ENCODE measurements at regions not wholly inside any gene's neighbourhood (a gene's known extent, or its start where the extent isn't known, plus 50 kb on each side); places are given as distances from the start of the nearest gene placed in this dataset.

- no peaks in the 10 kb centered on the region for H3K4me1 ChIP-seq
- intact Hi-C loops (cut with DNase I; ENCODE audit: low total_unique reads), result no loop called here
- TF ChIP-seq POLR2A (IDR thresholded peaks at IDR 0.05) (no peak), CTCF (IDR thresholded peaks at IDR 0.05) (no peak), POLR2AphosphoS5 (IDR thresholded peaks at IDR 0.05) (no peak)
Observed at GRCh38 chr3:88346643-88347042, 196.9 kb downstream of the C3orf38 start.

DNA sequence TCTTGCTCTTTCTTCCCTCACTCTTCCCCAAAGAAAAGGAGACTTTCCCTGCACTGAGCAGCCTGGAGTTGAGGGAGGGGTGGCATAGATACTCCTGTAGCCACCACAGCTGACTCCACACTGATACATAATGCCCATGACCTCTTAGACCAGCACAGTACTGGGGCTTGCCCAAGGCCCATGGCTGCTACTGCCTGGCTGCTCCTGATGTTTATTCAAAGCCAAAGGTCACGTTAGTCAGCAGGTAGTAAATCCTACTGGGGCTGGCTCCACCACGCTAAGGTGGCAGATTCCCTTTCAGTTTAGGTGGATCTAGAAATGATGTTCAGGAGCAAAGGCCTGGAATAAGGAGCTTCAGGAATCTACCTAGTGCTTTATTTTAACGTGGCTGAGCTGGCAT is 212.7 kb downstream of the C3orf38 start:
- Histone ChIP-seq H3K9me3 (no peaks in the 10 kb centered on the region), H3K36me3 (no peaks in the 10 kb centered on the region), H3K27ac (no peak overlapping the region), H3K4me1 (no peaks in the 10 kb centered on the region), H3K27me3 (no peaks in the 10 kb centered on the region), H3K4me3 (no peak overlapping the region)
- intact Hi-C loops (cut with DNase I; ENCODE audit: low total_unique reads), result no loop called here
- no peak for DNase-seq (ENCODE audit: low spot score in 2 of 2)
- TF ChIP-seq CTCF (IDR thresholded peaks at IDR 0.05), result no peak
- TF ChIP-seq POLR2AphosphoS5 (IDR thresholded peaks at IDR 0.05), result no peak
- no peak for TF ChIP-seq POLR2A (IDR thresholded peaks at IDR 0.05)

More at GRCh38 chr3:88346643-88347042, 196.9 kb downstream of the C3orf38 start:
- H3K27me3 ChIP-seq, result no peaks in the 10 kb centered on the region
- H3K36me3 ChIP-seq, result no peaks in the 10 kb centered on the region
- no peak for DNase-seq (ENCODE audit: low spot score in 2 of 2)
- H3K27ac ChIP-seq, result no peak overlapping the region
- no peaks in the 10 kb centered on the region for H3K9me3 ChIP-seq
- no peak overlapping the region for H3K4me3 ChIP-seq

DNA sequence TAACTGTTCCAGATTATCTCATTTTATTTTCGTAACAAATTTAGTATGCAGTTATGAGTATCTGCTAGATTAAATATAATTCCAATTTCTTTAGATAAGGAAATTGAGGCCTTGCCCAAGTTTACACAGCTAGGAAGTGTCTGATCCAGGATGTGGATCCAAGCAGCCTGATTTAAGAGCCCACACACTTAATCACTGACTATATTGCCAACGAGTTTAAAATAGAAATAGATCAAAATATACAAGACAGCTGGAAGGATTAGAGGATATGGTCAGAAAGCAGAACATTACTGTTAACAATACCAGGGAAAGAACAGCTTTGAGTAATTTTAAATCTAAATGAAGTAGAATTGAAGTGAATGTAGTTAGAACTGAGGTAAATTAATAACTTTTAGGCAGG is 215.2 kb downstream of the C3orf38 start:
- no peaks in the 10 kb centered on the region for H3K4me1 ChIP-seq
- no peak for DNase-seq (ENCODE audit: low spot score in 2 of 2)
- H3K36me3 ChIP-seq, result no peaks in the 10 kb centered on the region
- intact Hi-C loops (cut with DNase I; ENCODE audit: low total_unique reads), result no loop called here
- H3K27ac ChIP-seq, result no peak overlapping the region
- no peaks in the 10 kb centered on the region for H3K27me3 ChIP-seq
- no peaks in the 10 kb centered on the region for H3K9me3 ChIP-seq
- no peak overlapping the region for H3K4me3 ChIP-seq
- TF ChIP-seq POLR2A (IDR thresholded peaks at IDR 0.05) (no peak), POLR2AphosphoS5 (IDR thresholded peaks at IDR 0.05) (no peak), CTCF (IDR thresholded peaks at IDR 0.05) (no peak)

DNA sequence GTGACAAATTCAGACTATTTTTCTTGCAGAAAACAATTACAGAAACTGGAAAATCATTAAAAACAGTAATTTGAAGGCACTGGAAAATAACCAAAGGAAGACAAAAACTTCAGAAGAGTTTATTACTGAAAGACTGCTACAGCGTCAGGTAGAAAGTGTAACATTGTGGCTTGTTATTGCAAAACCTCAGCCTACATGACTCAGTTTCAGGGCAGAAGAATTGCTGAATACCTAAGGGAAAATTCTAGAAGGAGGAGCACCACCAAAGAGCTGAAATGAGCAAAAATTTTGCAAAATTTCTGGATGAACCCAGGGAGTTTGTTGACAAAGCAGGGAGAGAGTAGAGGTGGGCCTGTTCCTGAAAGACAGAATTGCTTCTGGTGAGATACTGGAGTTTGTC is 219.6 kb downstream of the C3orf38 start:
- H3K9me3 ChIP-seq, result no peaks in the 10 kb centered on the region
- intact Hi-C loops (cut with DNase I; ENCODE audit: low total_unique reads), result no loop called here
- no peaks in the 10 kb centered on the region for H3K4me1 ChIP-seq
- no peak overlapping the region for H3K4me3 ChIP-seq
- no peaks in the 10 kb centered on the region for H3K27me3 ChIP-seq
- DNase-seq (ENCODE audit: low spot score in 2 of 2), result no peak
- no peak overlapping the region for H3K27ac ChIP-seq
- no peak for TF ChIP-seq POLR2AphosphoS5 (IDR thresholded peaks at IDR 0.05)
- no peak for TF ChIP-seq CTCF (IDR thresholded peaks at IDR 0.05)
- TF ChIP-seq POLR2A (IDR thresholded peaks at IDR 0.05), result no peak
- H3K36me3 ChIP-seq, result no peaks in the 10 kb centered on the region

DNA sequence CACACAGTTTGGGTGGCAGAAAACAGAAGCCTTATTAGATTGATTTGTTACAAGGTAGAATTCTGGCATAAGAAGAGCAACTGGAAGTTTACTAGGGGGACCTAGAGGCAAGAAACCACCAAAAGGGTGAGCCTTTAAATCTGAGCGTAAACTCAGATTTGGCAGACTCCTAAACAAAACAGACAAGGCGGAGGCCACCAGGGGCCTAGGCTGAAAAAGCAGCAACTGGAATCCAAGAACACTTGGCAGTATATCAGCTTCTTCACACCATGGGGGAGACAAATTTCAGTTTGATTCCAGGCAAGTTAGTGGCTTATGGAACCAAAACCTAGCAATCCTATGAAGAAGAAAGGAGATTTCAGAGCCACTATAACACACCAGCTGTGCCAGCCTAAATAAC is 220.0 kb downstream of the C3orf38 start:
- Histone ChIP-seq H3K36me3 (no peaks in the 10 kb centered on the region), H3K27me3 (no peaks in the 10 kb centered on the region), H3K4me3 (no peak overlapping the region), H3K9me3 (no peaks in the 10 kb centered on the region), H3K4me1 (no peaks in the 10 kb centered on the region), H3K27ac (no peak overlapping the region)
- TF ChIP-seq CTCF (IDR thresholded peaks at IDR 0.05), result no peak
- TF ChIP-seq POLR2AphosphoS5 (IDR thresholded peaks at IDR 0.05), result no peak
- no peak for TF ChIP-seq POLR2A (IDR thresholded peaks at IDR 0.05)
- intact Hi-C loops (cut with DNase I; ENCODE audit: low total_unique reads), result no loop called here
- DNase-seq (ENCODE audit: low spot score in 2 of 2), result no peak

Data from breast epithelium (tissue), 4 donors.